ENCODE measurements at regions not wholly inside any gene's neighbourhood (a gene's known extent, or its start where the extent isn't known, plus 50 kb on each side); places are given as distances from the start of the nearest gene placed in this dataset.

DNA sequence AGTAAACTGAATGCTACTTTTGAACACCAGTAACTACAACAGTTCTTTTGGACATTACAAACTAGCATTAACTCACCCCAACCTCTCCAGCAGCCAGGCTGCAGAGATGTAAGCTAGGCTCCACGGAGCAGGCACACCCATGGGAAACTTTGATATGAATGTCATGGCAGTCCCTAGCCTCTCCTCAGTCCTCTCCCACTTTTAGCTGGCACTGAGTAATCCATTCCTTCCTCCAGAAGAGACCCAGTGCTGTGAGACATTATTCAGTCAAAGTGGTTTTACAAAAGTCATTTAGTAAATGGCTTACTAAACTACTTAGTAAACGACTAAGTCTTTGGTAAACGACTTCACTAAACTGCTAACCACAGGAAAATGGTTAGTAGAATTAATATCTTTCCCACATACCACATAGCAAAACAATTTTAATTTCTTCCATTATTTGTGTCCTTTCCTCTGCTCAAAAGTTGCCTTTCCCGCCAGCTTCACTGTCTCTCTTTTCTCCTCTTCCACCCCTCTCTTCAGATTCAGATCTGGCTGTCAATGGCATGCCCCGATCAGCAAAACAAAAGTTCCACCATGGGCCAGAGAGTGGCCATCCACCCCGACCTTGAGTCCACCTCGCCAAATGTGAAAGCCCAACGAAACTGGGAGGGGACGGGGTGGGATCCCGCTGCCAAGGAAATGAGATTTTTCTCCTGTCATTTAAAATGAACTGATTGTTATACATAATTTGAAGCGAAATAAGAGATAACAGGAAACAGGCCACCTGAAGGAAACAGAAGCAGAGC, 67.5 kb upstream of the TJP1 start:
- Histone ChIP-seq H3K27ac (no peak overlapping the region), H3K4me1 (peaks cover 0 to 4% (median 0%) of the 10 kb centered on the region in 3 donors), H3K36me3 (no peaks in the 10 kb centered on the region), H3K27me3 (peaks cover 0 to 6% (median 0%) of the 10 kb centered on the region in 4 donors), H3K9me3 (no peaks in the 10 kb centered on the region), H3K4me3 (no peak overlapping the region)
- 60 to 62% methylated on average over 7 to 11 of the region's 11 CpGs for WGBS, 2 donors
- DNase-seq, result no peak
- TF ChIP-seq, protein P1, sequence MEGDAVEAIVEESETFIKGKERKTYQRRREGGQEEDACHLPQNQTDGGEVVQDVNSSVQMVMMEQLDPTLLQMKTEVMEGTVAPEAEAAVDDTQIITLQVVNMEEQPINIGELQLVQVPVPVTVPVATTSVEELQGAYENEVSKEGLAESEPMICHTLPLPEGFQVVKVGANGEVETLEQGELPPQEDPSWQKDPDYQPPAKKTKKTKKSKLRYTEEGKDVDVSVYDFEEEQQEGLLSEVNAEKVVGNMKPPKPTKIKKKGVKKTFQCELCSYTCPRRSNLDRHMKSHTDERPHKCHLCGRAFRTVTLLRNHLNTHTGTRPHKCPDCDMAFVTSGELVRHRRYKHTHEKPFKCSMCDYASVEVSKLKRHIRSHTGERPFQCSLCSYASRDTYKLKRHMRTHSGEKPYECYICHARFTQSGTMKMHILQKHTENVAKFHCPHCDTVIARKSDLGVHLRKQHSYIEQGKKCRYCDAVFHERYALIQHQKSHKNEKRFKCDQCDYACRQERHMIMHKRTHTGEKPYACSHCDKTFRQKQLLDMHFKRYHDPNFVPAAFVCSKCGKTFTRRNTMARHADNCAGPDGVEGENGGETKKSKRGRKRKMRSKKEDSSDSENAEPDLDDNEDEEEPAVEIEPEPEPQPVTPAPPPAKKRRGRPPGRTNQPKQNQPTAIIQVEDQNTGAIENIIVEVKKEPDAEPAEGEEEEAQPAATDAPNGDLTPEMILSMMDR (IDR thresholded peaks at IDR 0.05), result no peak
- TF ChIP-seq POLR2A (IDR thresholded peaks at IDR 0.05), result no peak
- intact Hi-C loops (cut with DNase I), result no loop called here

DNA sequence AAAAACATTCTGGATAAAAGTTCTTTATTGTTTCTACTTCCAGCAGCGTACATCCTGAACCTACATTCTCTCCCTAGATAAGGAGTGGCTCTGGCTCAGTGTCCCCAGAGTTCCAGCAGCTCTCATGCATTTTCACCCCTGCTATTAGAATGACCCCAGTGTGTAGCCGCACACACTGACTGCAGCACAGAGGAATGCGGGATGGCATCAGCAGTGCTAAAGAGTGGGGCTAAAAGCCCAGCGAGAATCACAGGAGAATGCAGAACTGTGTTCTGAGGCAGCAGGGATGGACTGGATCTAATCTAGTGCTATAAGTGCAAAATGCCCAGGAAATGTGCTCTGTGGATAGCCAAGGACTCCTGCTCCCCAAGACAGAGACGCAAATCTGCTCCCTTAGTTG, 66.4 kb upstream of the TJP1 start:
- Histone ChIP-seq H3K4me3 (no peak overlapping the region), H3K36me3 (no peaks in the 10 kb centered on the region), H3K4me1 (peaks cover 0 to 4% (median 0%) of the 10 kb centered on the region in 3 donors), H3K9me3 (no peaks in the 10 kb centered on the region), H3K27me3 (peaks cover 0 to 6% (median 0%) of the 10 kb centered on the region in 4 donors), H3K27ac (no peak overlapping the region)
- TF ChIP-seq, protein P1 (IDR thresholded peaks at IDR 0.05), result no peak
- no peak for TF ChIP-seq POLR2A (IDR thresholded peaks at IDR 0.05)
- intact Hi-C loops (cut with DNase I), result no loop called here
- WGBS, 2 donors, result 58 to 73% methylated on average over 4 to 5 of the region's 5 CpGs
- DNase-seq, result no peak

DNA sequence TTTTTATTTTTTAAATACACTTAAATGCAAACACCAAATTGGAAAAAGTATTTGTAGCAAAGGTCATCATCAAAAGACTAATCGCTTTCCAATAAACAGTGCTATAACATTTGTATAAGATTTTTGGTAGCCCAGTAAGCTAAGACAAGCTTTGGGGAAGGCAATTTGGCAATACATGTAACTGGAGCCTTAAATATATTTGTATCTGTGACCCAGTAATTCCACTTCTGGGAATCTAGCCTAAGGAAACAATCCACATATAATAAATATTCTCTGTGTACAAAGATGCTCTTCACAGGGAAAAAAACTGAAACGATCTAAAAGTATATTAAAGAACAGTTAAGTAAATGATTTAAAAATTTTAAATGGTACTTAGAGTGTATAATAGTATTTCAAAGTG, 65.5 kb upstream of the TJP1 start:
- no peak for TF ChIP-seq POLR2A (IDR thresholded peaks at IDR 0.05)
- TF ChIP-seq, protein P1 (IDR thresholded peaks at IDR 0.05), result no peak
- no peak for DNase-seq
- Histone ChIP-seq H3K4me3 (no peak overlapping the region), H3K9me3 (no peaks in the 10 kb centered on the region), H3K27ac (no peak overlapping the region), H3K36me3 (no peaks in the 10 kb centered on the region), H3K4me1 (peaks cover 0 to 4% (median 0%) of the 10 kb centered on the region in 3 donors), H3K27me3 (peaks cover 0 to 6% (median 0%) of the 10 kb centered on the region in 4 donors)
- intact Hi-C loops (cut with DNase I), result no loop called here
- 58 to 59% methylated on average over 2 of the region's 2 CpGs for WGBS, 2 donors

DNA sequence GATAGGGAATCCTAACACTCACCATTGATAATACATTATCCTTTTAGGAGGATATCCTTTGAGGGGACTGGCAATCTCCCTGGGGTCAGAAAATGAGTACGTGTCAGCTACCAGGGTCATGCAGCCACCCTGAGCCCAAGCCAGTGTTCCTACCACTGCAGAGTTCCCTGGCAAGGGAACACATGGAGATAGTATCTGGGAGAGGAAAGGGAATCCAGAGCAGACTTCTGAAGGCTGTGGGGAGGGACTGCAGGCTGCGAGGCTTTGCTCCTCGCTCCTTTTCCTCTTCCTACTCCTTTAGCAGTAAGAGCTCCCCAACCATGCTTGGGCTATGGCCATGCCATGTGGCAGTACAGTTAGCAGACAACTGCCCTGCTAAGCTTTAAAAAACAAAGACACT, 62.9 kb upstream of the TJP1 start:
- Histone ChIP-seq H3K27ac (no peak overlapping the region), H3K36me3 (no peaks in the 10 kb centered on the region), H3K4me1 (peaks cover 0 to 4% (median 0%) of the 10 kb centered on the region in 3 donors), H3K4me3 (no peak overlapping the region), H3K27me3 (peaks cover 0 to 6% (median 0%) of the 10 kb centered on the region in 4 donors), H3K9me3 (no peaks in the 10 kb centered on the region)
- no peak for DNase-seq
- no peak for TF ChIP-seq POLR2A (IDR thresholded peaks at IDR 0.05)
- TF ChIP-seq, protein P1 (IDR thresholded peaks at IDR 0.05), result no peak
- intact Hi-C loops (cut with DNase I), result no loop called here
- 50 to 66% methylated on average over 2 to 3 of the region's 3 CpGs for WGBS, 2 donors

DNA sequence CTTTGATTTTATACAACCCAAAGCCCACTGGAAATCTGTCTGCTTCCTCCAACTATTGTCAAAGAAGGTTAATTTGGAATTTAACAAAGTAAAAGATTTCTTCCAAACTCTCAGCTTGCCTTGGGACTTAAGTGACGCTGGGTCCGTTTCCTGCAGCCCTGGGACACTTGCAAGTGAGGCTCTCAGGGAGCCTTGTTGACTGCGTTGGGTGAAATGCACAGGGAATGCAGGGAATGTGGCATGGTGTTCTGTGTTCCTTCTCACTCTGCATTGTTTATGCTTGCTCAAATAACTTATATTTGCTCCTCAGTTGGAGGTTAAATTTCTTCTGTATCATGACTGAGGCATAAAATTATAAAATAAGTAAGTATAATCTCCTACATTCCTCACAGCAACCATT, 60.9 kb upstream of the TJP1 start:
- TF ChIP-seq, protein P1 (IDR thresholded peaks at IDR 0.05), result no peak
- no peak for TF ChIP-seq POLR2A (IDR thresholded peaks at IDR 0.05)
- intact Hi-C loops (cut with DNase I), result no loop called here
- WGBS, 2 donors, result 50 to 78% methylated on average over 3 of the region's 3 CpGs
- Histone ChIP-seq H3K9me3 (no peaks in the 10 kb centered on the region), H3K27ac (no peak overlapping the region), H3K4me1 (no peaks in the 10 kb centered on the region), H3K27me3 (peaks cover 0 to 6% (median 0%) of the 10 kb centered on the region in 4 donors), H3K36me3 (no peaks in the 10 kb centered on the region), H3K4me3 (no peak overlapping the region)
- DNase-seq, result no peak

Measured in esophagus squamous epithelium (tissue), 5 donors.